GM21825 (cell line): ENCODE measurements at regions not wholly inside any gene's neighbourhood (a gene's known extent, or its start where the extent isn't known, plus 50 kb on each side); places are given as distances from the start of the nearest gene placed in this dataset.
"Not testable (repeated sequence)": the region's sequence is repeated elsewhere in the genome, so short reads cannot be mapped to it uniquely, and the experiment has no call there.

ENCODE experiments used
- ATAC-seq: cut with Tn5 transposase; IDR thresholded peaks from one replicate; pipeline ENCODE4 v1.9.1; 2021; ENCODE audit warnings: mild to moderate bottlenecking, moderate library complexity; ENCODE audit not compliant: unreplicated experiment

DNA sequence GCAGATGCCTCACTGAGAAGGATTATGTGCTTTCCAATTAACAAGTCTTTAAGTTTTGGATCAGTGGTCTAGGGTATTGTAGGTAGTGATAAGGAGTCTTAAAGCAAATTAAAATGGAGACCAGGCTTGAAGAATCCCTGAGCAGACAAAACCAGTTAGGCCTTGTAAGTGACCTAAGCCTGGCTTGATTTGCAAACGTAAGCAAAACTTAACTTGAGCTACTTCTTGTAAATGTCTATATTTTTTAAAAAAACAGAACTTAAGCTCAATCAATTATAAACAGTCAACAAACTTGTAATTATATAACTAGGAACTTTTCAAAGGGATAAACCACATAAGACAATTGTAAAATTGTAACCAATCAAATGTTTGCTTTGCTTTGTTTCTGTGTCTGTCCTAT, 72.7 kb upstream of the NALF2 start:
- ATAC-seq, result no peak

DNA sequence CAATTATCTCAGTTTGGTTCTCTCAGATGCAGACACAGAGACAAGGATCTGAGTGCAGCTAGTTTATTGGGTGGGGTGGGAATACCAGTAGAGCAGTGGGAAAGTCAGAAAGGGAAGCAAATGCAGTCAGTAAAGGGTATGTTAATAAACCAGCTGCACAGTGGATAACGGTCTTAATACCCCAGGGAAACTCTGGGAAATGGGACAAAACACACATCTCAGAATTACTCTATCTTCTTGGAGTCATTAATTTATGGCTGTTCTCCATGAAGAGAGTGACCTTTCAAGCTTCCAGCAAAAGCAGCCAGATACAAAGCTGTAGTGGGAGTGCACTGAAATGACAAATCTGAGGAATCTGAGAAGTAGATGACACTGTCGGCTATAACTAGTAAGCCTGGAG, 73.3 kb upstream of the NALF2 start:
- ATAC-seq, result no peak

DNA sequence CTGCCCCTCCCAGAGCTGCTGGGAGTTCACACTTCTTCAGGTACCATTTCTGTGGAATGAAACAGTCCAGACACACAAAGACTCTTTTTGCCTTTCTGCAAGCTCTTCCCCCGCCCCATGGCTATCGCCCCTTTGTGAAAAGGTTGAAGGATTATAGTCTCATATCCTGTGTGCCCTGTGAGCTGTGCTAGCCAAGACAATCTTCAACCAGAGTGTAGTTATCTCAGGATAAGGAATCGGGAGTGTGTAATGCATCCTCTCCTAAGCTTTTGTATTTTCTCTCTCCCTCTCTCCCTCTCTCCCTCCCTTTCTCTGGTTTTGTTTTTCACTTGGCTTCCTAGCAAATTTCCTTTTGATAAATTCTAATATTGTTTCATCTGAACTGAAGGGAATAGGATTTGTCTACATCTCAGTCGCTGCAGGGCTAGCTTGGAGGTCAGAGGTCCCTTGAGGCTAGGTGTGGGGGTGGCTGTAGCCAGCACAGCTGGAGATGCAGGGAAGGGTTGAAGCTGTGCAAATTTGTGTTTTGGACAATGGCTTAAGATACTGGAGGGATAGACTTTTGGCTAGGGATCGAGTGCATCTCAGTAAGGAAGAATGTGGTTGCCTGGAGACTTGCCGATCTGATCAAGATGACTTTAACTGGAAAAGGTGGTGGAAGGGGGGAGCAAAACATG, 74.6 kb upstream of the NALF2 start:
- ATAC-seq, result no peak

DNA sequence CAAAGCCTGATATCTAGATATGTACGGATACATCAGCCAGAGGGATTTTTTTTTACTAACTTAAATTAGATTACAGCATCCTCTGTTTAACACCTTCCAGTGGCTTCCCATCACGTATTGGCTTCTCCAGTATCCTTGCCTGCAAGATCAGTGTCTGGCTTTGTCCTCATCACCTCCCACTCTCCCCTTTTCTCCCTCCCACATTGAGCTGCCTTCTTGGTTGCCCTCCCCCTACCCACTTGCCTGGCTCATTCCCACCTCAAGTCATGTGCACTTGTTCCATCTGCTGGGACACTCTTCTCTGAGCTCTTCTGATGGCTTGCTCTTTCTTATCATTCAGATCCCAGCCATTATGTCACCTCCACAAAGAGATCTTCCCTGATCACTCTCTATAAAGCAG, 75.9 kb upstream of the NALF2 start:
- no peak for ATAC-seq

DNA sequence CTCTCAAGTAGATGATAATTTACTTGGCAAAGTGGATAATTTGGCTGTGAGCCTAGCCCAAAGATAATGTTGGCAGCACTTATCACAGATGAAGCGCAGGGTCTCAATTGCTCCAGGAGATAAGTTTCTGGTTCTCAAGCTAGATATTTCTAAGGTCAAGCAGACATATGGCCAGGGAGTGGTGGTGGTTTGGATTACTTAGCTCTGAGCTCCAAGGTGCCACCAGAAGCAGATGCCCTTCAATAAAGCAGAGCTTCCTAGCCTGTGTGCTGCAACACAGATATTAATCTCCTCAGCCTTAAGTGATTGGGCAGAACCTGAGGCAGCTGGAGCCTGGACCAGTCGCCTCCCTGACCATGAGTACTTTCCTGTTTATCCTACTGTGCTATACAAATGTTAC, 79.2 kb upstream of the NALF2 start:
- ATAC-seq, result no peak

DNA sequence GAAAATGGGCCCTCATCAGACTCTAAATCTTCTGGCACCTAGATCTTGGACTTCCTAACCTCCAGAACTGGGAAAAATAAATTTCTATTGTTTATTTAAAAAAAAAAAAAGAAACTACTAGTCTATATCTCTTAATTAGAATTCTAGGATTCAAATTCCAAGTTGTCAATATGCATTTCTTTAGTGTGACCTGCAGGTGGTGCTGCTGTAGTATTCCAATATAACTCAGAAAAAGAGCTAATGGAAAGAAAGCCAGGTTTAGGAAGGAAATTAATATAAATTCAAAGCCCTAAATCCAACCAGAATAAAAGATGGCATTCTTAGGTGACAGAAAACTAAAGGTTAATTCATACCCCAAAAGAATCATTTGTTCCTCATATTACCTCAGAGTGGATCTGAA, 80.0 kb upstream of the NALF2 start:
- no peak for ATAC-seq

DNA sequence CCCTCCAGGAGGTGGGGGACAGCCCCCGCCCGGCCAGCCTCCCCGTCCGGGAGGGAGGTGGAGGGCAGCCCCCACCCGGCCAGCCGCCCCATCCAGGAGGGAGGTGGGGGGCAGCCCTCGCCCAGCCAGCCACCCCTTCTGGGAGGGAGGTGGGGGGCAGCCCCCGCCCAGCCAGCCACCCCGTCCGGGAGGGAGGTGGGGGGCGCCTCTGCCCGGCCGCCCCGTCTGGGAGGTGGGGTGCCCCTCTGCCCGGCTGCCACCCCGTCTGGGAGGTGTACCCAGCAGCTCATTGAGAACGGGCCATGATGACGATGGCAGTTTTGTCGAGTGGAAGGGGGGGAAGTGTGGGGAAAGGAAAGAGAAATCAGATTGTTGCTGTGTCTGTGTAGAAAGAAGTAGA, 81.9 kb upstream of the NALF2 start:
- ATAC-seq, result not testable (repeated sequence)

DNA sequence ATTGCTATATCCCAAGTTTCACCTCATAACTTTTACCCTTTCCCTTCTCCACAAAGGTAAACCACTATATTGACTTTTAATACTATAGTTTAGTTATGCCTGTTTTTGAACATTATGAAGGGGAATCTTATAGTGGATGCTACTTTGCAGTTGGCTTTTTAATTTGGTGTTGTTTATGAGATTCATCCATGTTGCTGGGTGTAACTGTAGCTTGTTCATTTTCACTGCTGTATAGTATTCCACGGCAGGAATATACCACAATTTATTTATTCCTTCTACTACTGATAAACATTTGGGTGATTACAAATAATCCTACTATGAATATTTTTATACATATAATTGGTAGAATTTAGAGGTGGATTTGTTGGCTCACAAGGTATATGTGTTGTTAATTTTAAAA, 88.4 kb upstream of the NALF2 start:
- ATAC-seq, result no peak

DNA sequence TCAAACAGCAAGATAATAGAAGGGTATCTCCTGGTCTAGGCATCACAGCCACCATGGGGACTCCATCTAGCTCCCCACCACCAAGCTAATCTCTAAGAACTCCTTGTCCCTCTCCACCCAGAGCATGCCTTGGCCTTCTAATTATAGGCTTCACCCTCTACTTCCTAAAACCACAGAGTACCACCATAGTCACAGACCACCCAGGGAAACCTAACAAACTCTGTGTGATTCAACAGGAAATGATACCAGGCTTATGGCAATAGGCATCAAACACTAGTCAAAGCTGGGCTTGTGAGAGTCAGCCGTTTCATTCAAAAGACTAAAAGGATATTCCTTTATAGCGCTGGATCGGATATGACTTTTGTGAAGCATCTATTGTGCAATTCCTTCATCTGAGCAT, 91.5 kb upstream of the NALF2 start:
- ATAC-seq, result no peak

DNA sequence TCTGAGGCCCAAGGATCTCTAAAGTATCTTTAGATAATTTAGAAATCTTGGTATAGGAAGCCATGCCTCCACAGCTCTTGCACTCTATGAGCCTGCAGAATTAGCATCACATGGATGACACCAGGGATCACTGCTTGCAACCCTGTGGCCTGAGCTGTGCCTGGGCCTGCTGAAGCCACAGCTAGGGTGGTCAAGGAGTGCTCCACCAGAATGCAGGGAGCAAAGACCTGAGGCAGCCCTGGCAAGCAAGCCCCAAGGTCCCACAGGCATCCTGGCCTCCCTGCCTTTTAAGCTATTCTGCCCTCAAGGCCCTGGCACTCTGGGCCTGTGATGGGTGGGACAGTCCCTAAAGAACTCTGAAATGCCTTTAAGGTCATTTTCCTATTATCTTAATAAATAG, 105.2 kb upstream of the NALF2 start:
- no peak for ATAC-seq

DNA sequence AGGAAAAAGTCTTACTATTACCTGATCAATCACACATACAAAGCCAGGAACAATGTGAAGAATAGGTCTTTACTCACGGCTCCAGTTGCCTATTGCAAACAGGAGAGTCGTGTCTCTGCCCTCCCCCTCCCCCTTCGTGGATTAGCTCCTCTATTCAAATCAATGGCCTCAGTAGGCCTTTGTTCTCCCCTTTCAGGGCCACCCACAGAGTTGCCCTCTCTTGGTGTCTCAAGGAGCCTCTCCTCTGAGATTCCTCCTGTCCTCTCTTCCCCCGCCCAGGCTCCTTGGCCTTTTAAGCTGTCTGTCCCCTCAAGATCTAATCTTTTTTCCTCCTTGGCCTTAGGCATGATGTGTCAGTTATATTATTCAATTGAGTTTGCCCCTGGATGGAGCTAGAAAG, 107.2 kb upstream of the NALF2 start:
- ATAC-seq, result no peak

DNA sequence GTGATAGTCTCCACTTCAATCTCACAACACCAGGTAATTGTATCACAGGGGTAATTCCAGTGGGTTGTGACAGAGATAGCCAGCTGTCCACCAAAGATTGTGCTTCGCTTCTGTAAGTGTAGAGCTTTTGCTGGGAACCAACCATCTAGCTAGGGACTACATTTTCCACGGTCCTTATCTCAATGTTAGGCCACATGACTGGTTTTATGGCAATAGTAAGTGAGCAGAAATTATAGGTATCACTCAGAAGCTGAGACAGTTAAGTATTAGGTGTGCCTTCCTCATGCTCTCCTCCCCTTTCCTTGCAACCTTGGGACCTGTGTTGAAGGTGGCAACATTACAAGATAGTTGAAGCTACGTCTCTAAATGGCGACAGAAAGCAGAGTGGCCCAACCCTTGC, 108.8 kb upstream of the NALF2 start:
- no peak for ATAC-seq

DNA sequence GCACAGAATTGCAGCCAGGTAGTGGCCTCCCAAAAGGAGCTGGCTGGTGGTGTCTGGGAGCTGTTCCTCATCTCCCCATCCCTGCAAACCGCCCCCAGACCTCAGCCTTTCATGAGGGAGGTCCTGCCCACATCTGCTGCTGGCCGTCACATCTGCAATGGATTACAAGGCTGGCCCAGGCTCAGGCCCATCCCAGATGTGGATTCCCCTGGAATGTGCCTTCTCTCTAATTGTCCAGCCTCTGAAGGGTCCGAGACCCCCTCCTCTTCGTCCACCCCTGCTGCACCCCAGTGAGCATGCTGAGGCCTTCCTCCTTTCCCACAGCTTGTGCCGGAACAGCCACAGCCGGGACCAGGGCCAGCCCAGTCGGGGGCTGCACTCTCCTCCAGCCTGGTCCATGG, 115.0 kb upstream of the NALF2 start:
- no peak for ATAC-seq

DNA sequence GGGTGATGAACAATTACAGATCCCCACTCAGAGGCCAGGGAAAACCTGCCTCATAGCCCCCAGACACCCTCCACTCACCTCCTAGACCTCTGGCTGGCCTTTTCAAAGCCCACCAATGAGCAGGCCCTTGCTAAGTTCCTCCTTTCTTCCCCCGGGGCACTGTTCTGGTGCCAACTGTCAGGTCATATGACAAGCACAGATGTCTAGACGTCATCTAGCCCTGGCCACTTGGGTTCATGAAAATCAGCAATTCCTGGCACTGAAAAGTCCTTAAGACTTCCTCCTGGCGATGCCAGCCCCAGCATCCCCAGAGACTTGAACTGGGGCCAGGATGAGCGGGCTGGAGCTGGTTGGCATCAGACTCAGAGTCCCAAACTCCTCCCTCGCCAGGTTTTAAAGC, 115.6 kb upstream of the NALF2 start:
- no peak for ATAC-seq

DNA sequence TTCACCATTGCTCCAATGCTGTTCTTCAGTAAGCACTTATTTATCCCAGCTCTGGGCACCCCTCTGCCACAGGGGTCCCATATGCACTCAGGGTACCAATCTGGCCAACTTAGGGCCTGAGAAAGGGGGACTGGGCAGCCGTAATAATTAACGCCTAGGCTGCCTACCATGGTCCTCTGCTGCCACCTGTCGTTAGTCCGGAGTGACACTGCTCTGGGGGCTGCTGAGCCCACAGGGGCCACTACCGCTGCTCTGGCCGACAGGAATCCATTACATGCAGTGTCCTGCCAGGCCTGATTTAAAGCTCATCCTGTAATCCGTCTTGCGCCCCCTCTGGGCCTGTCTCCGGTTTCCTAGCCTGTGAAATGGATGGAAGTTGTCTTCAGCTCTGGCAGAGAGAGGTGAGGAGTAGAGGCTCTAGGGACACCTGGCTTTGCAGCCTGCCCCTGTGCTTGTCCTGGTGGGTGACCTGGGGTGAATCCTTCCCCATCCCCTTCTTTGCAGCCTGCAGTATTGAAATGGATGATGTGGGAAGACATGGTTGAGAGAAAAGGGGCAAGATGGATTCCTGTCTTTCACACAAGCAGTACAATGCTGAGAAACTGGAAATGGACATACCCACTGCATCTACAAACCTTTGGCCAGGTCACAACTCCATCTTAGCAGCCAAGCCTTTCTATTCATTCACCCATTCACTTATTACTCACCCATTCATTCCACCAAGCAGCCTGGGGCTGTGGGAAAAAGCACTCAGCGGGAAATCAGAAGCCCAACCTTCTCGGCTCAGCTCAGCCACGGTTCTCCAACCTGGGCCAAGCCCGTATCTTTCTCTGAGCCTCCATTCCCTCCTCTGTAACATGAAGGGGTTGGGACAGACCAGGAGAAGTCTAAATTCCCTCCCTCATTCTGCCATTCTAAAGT, 116.3 kb upstream of the NALF2 start:
- ATAC-seq, result peak; percentile 68

DNA sequence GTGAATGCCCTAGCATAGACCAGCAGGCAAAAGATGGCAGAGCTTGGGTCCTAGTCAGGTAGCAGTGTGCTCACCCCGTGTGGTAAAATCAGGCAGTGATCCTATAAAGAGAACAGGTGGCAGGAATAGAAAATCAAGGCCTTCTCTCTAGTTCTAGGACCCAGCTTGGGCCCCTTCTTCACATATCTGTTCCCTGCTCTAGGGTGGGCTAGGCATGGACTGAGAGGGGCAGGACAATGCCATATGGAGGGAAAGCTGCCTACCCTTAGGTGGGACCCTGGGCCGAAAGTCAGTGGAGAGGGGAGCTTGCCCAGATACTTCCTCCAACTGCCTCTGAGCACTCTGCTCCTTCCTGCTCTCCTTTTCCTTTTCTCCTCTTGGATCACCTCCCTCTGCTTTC, 117.4 kb upstream of the NALF2 start:
- ATAC-seq, result no peak

DNA sequence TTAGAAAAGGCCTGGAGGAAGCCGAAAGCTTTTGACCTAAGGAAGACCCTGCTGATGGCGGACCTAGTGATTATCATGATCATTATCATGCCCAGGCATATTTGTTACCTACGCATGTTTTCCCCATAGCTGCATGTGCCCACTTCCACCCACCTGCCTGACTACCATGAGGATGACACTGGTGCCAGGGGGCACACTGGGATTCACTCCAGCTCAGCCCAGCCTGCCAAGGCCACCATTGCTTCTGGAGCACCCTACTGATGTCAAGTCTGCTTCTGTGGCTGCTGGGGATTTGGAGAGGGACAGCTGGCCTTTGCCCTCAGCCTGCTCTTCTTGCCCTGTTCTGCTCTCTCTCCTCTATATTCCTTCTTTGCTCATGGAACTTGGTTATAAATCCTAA, 124.7 kb upstream of the NALF2 start:
- no peak for ATAC-seq

DNA sequence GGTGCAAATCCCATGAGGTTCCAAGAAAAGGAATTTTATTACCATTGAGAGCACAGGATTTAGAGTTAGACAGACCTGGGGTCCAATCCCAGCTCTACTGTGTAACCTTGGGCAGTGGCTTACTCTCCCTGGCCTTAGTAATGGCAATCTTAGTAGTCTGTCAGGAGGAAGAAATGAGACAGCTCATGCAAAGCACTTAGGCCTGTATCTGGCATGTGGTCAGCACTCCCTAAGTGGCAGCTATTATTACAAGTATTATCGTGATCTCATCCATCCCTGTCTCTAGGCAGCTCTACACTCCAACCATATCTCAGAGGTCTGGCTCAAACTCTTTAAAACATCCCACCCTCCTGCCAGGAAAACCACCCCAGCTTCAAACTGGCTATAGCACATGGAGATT, 129.6 kb upstream of the NALF2 start:
- ATAC-seq, result no peak

DNA sequence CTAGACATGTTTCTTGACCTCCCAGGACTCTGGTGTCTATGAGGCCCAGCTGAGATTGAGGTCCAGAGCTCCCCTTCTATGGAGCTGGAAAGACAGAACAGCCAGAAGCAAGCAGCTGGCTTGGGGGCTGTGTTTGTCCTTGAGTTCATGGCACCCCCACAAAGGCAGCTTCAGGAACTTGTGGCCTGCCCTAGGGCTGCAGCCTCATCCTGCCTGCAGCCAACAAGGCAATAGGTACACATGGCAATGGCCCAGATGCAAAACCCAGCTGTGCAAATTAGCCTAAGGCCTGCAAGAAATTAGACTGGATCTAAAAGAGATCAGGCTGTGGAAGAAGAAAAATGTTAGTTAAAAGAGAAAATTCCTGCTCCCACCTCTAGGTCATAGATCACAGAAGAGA, 131.7 kb upstream of the NALF2 start:
- no peak for ATAC-seq

DNA sequence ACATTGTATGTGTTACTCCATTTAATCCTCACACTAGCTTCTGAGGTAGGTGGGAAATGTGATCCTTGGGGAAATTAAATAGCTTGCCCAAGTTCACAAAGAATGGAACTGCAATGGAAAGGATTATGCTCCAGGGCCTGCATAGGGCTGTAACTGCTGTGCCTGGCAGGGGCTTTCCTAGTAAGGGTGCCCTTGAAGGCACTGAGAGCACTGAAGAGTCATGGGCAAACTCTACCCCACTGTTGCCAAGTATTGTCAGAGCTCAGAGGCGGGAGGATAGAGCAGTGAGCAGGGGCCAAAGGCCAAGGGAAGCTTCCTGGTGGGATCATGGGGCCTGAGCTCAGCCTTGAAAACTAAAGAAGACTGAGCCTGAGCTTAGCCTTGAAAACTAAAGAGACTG, 133.0 kb upstream of the NALF2 start:
- ATAC-seq, result no peak

DNA sequence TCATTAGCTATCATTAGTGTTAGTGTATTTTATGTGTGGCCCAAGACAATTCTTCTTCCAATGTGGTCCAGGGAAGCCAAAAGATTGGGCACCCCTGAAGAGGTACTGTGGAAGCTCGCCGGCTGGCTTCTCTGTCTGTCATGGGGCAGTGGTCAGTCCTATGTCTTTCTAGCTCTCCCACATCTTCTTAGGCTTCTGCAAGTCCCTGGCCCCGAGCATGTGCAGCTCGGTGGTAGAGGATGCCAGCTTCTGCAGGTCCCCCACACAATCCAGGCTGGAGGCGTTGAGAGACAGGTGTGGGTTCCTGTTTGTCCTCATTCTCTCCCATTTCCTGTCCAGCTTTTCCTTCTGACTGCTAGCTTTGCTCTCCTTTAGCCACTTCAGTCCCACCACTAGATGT, 134.1 kb upstream of the NALF2 start:
- no peak for ATAC-seq

DNA sequence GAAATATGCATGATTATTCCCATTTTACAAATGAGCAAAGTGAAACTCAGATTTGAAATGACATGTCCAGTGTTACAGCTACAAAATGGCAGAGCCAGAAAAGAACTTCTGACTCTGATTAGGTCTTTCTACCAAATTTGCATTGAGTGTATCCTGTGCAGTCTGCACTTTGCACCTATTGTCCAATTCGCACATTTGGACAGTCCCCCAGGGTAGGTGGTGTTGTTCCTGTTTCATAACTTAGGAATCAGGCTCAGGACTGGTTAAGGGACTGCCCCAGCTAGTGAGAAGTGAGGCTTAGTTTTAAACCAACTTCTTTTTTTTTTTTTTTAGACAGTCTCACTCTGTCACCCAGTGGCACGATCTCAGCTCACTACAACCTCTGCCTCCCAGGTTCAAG, 137.9 kb upstream of the NALF2 start:
- ATAC-seq, result no peak

DNA sequence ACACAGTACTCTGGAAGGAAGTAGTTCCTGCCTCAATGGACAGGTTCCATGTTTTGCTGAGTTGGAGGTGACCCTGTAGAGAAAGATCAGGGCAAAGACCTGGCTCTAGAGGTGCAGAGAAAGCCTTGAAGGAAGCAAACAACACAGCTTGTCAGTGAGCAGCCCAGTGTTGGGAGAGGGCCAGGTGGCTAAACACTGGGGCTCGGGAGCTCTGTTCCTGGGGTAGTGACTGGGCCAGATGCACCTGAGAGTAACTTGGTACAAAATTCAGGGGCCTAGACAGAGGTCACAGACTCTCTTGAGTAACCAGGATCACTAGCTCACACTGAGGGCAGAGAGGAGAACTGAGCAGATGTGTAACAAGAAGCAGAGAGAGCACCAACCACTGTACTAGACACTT, 138.4 kb upstream of the NALF2 start:
- no peak for ATAC-seq
